HG02571 (cell line): ENCODE measurements at regions not wholly inside any gene's neighbourhood (a gene's known extent, or its start where the extent isn't known, plus 50 kb on each side); places are given as distances from the start of the nearest gene placed in this dataset.

Experiments used
- ATAC-seq: cut with Tn5 transposase; IDR thresholded peaks from one replicate; pipeline ENCODE4 v1.9.1; 2021; ENCODE audit warnings: mild to moderate bottlenecking, moderate library complexity; ENCODE audit not compliant: unreplicated experiment

GRCh38 chr12:77433799-77434198 lies 368.4 kb upstream of the E2F7 start:
- ATAC-seq: no peak

GRCh38 chr12:77429426-77429825 lies 364.1 kb upstream of the E2F7 start:
- ATAC-seq: no peak

- ATAC-seq: no peak
These were observed 355.8 kb upstream of the E2F7 start for GRCh38 chr12:77421152-77421551.

- ATAC-seq: no peak
These were observed 344.2 kb upstream of the E2F7 start for GRCh38 chr12:77409551-77409950.

- ATAC-seq: no peak
These were observed 342.6 kb upstream of the E2F7 start for GRCh38 chr12:77407931-77408330.

GRCh38 chr12:77406219-77406905 lies 341.0 kb upstream of the E2F7 start:
- ATAC-seq: no peak

GRCh38 chr12:77402716-77403115 lies 337.3 kb upstream of the E2F7 start:
- no peak for ATAC-seq

- no peak for ATAC-seq
These were observed 336.4 kb upstream of the E2F7 start for GRCh38 chr12:77401770-77402081.

GRCh38 chr12:77401064-77401769 lies 335.8 kb upstream of the E2F7 start:
- ATAC-seq: no peak

- no peak for ATAC-seq
These were observed 327.2 kb upstream of the E2F7 start for GRCh38 chr12:77392467-77393088.

GRCh38 chr12:77388445-77389265 lies 323.3 kb upstream of the E2F7 start:
- ATAC-seq: no peak

- no peak for ATAC-seq
These were observed 322.3 kb upstream of the E2F7 start for GRCh38 chr12:77387671-77388070.

- no peak for ATAC-seq
These were observed 321.8 kb upstream of the E2F7 start for GRCh38 chr12:77387214-77387613.

- ATAC-seq: no peak
These were observed 319.6 kb upstream of the E2F7 start for GRCh38 chr12:77384941-77385340.

- no peak for ATAC-seq
These were observed 316.9 kb upstream of the E2F7 start for GRCh38 chr12:77382096-77382742.

- ATAC-seq: no peak
These were observed 312.3 kb upstream of the E2F7 start for GRCh38 chr12:77377622-77378021.

GRCh38 chr12:77377116-77377515 lies 311.7 kb upstream of the E2F7 start:
- ATAC-seq: no peak

- no peak for ATAC-seq
These were observed 309.3 kb upstream of the E2F7 start for GRCh38 chr12:77374673-77375072.

GRCh38 chr12:77372494-77372893 lies 307.1 kb upstream of the E2F7 start:
- ATAC-seq: no peak

- no peak for ATAC-seq
These were observed 306.7 kb upstream of the E2F7 start for GRCh38 chr12:77372026-77372425.

- ATAC-seq: no peak
These were observed 303.0 kb upstream of the E2F7 start for GRCh38 chr12:77368379-77368778.
